ENCODE measurements at regions not wholly inside any gene's neighbourhood (a gene's known extent, or its start where the extent isn't known, plus 50 kb on each side); places are given as distances from the start of the nearest gene placed in this dataset.

DNA sequence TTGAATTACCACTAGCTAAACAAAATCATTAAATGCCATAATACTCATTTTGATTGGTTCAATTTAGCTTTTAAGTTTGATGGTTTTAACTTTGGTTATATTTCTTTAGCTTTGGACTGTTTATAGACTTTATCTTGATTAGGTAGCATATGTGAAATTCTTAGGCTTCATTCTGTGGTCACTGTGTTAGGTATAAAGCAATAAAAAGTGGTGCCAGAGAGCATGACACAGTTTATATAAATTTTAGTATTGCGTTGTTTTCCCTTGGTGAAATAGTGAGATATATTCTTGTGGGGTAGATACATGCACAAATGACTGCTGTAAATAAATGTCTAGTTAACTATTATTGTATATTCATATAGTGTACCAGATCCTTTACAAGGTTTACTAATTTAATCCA, 474.2 kb upstream of the GRID2 start:
- no peak for DNase-seq (ENCODE audit: low read depth, low spot score)
- CTCF ChIA-PET: no interaction called here
- H3K4me3 ChIP-seq (ENCODE audit: low read depth, low read length): no peak overlapping the region

DNA sequence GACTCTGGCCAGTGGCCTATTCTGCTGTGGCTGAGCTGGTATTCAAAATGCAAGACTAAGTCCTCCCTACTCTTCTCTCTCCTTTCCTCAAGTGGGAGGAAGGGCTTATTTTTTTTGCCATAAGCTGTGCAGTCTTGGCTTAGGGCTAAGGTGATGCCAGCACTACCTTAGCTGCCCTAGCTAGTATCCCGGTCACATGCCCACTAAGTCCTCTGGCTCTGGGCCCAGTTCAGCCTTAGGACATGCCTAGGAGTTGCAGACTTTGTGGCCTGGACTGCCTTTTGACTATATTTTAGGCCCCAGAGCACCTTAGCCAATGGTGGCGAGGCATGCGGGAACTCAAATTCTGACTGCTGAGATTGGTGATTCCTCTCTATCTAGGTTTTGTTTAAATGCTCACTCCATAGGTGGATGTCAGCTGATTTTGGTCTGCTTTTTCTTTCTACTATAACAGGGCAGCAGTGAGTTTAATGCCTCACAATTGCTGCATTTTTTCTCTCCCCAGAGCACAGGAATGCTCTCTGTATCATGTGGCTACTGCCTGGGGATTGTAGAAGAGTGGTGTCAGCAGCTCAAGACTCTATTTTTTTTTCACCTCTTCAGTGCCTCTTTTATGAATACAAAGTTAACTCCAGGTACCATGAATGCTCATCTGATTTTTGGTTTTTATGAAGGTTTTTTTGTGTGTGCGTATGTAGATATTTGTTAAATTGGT, 472.9 kb upstream of the GRID2 start:
- no peak for DNase-seq (ENCODE audit: low read depth, low spot score)
- ChIA-PET POLR2A (no interaction called here), CTCF (no interaction called here)
- no peak for TF ChIP-seq CTCF (IDR thresholded peaks at IDR 0.05; ENCODE audit: insufficient read depth, low read length, missing control alignments)
- no peak overlapping the region for H3K4me3 ChIP-seq (ENCODE audit: low read depth, low read length)

More for the DNA sequence above, 474.2 kb upstream of the GRID2 start:
- no peak for TF ChIP-seq CTCF (IDR thresholded peaks at IDR 0.05; ENCODE audit: insufficient read depth, low read length, missing control alignments)
- POLR2A ChIA-PET: no interaction called here

- POLR2A ChIA-PET: no interaction called here
- no peak overlapping the region for H3K4me3 ChIP-seq (ENCODE audit: low read depth, low read length)
- CTCF ChIA-PET: no interaction called here
- no peak for DNase-seq (ENCODE audit: low read depth, low spot score)
- TF ChIP-seq CTCF (IDR thresholded peaks at IDR 0.05; ENCODE audit: insufficient read depth, low read length, missing control alignments): no peak
These were observed 466.1 kb upstream of the GRID2 start for GRCh38 chr4:91837608-91838029.

GRCh38 chr4:91838181-91838861, 465.4 kb upstream of the GRID2 start:
- no peak overlapping the region for H3K4me3 ChIP-seq (ENCODE audit: low read depth, low read length)
- no peak for TF ChIP-seq CTCF (IDR thresholded peaks at IDR 0.05; ENCODE audit: insufficient read depth, low read length, missing control alignments)
- ChIA-PET CTCF (no interaction called here), POLR2A (no interaction called here)
- no peak for DNase-seq (ENCODE audit: low read depth, low spot score)

- CTCF ChIA-PET: no interaction called here
- no peak for DNase-seq (ENCODE audit: low read depth, low spot score)
- H3K4me3 ChIP-seq (ENCODE audit: low read depth, low read length): no peak overlapping the region
- TF ChIP-seq CTCF (IDR thresholded peaks at IDR 0.05; ENCODE audit: insufficient read depth, low read length, missing control alignments): no peak
- POLR2A ChIA-PET: no interaction called here
These were observed 463.4 kb upstream of the GRID2 start for GRCh38 chr4:91840359-91840758.

- TF ChIP-seq CTCF (IDR thresholded peaks at IDR 0.05; ENCODE audit: insufficient read depth, low read length, missing control alignments): no peak
- ChIA-PET CTCF (no interaction called here), POLR2A (no interaction called here)
- H3K4me3 ChIP-seq (ENCODE audit: low read depth, low read length): no peak overlapping the region
- DNase-seq (ENCODE audit: low read depth, low spot score): no peak
These were observed 457.5 kb upstream of the GRID2 start for GRCh38 chr4:91846233-91846632.
